HepG2 (cell line): ENCODE measurements at regions not wholly inside any gene's neighbourhood (a gene's known extent, or its start where the extent isn't known, plus 50 kb on each side); places are given as distances from the start of the nearest gene placed in this dataset.

Source experiments
- ATF1 ChIP-seq: IDR thresholded peaks from 2 replicates; pipeline ENCODE4 v1.6.1; 2016; ENCODE audit warnings: mild to moderate bottlenecking, control low read depth
- ETS1 ChIP-seq: sonication (generic); formaldehyde crosslinking; IDR thresholded peaks from 2 replicates; pipeline ENCODE4 v1.4.0; 2020; ENCODE audit warnings: missing genetic modification reagents
- HNF1A ChIP-seq, 2 experiments: sonication (generic) in 1 of 2; formaldehyde crosslinking in 1 of 2; IDR thresholded peaks; 2 replicates each; pipeline versions ENCODE4 v1.4.0 to v1.6.1; 2016 to 2020; ENCODE audit warnings: borderline replicate concordance in 1 of 2, low read depth in 1 of 2, mild to moderate bottlenecking in 1 of 2, missing genetic modification reagents in 1 of 2
- IRF2 ChIP-seq: IDR thresholded peaks from 2 replicates; pipeline ENCODE4 v1.6.1; 2018; ENCODE audit warnings: missing genetic modification reagents, missing compliant biosample characterization
- MTERF4 ChIP-seq: sonication (generic); formaldehyde crosslinking; IDR thresholded peaks from 2 replicates; pipeline ENCODE4 v1.8.0; 2023; ENCODE audit warnings: mild to moderate bottlenecking, missing genetic modification reagents
- NCOR1 ChIP-seq: fragments of 200-600 bp; sonication (generic); IDR thresholded peaks from 2 replicates; pipeline ENCODE4 v1.7.0; 2017; ENCODE audit warnings: antibody characterized with exemption, low read length, borderline replicate concordance
- POGK ChIP-seq: sonication (generic); formaldehyde crosslinking; conservative IDR thresholded peaks from 2 replicates; pipeline ENCODE4 v1.8.0; 2022; ENCODE audit warnings: mild to moderate bottlenecking, moderate library complexity, missing genetic modification reagents
- PRDM4 ChIP-seq: sonication (generic); formaldehyde crosslinking; IDR thresholded peaks from 2 replicates; pipeline ENCODE4 v1.9.0; 2021; ENCODE audit warnings: missing genetic modification reagents, borderline replicate concordance
- TEF ChIP-seq: sonication (generic); formaldehyde crosslinking; IDR thresholded peaks from 2 replicates; pipeline ENCODE4 v1.5.0; 2020; ENCODE audit warnings: missing genetic modification reagents
- ZNF20 ChIP-seq: sonication (generic); formaldehyde crosslinking; IDR thresholded peaks from 2 replicates; pipeline ENCODE4 v1.4.0; 2020; ENCODE audit warnings: mild to moderate bottlenecking, moderate library complexity, missing genetic modification reagents
- ZNF235 ChIP-seq: sonication (generic); formaldehyde crosslinking; IDR thresholded peaks from 2 replicates; pipeline ENCODE4 v1.8.1; 2023; ENCODE audit warnings: mild to moderate bottlenecking, missing genetic modification reagents, borderline replicate concordance
- ZNF333 ChIP-seq: sonication (generic); formaldehyde crosslinking; IDR thresholded peaks from 2 replicates; pipeline ENCODE4 v1.4.0; 2020; ENCODE audit warnings: mild to moderate bottlenecking, missing genetic modification reagents, borderline replicate concordance
- ZNF512 ChIP-seq: sonication (generic); formaldehyde crosslinking; IDR thresholded peaks from 2 replicates; pipeline ENCODE4 v1.4.0; 2020; ENCODE audit warnings: mild to moderate bottlenecking, missing genetic modification reagents
- ZNF678 ChIP-seq: sonication (generic); formaldehyde crosslinking; IDR thresholded peaks from 2 replicates; pipeline ENCODE4 v1.4.0; 2020; ENCODE audit warnings: mild to moderate bottlenecking, missing genetic modification reagents

- TF ChIP-seq ZNF333 (CRISPR knock-in tag) (no peak), MTERF4 (CRISPR knock-in tag) (peak; percentile 50; the same call in 1 of the 2 replicates), ZNF678 (CRISPR knock-in tag) (no peak), HNF1A (IDR thresholded peaks at IDR 0.05; ENCODE audit: low read depth) (no peak), HNF1A (CRISPR knock-in tag; IDR thresholded peaks at IDR 0.05; ENCODE audit: borderline replicate concordance) (peak; percentile 26; the same call in 1 of the 2 replicates), ZNF512 (CRISPR knock-in tag) (no peak), TEF (CRISPR knock-in tag) (no peak), NCOR1 (no peak; the same call in 1 of the 2 replicates), POGK (CRISPR knock-in tag) (0 out of 2 replicates have a peak, but pooled peaks have one; percentile 29), ATF1 (CRISPR knock-in tag) (no peak), ZNF235 (no peak), ETS1 (no peak), ZNF20 (CRISPR knock-in tag) (no peak), PRDM4 (CRISPR knock-in tag) (no peak), IRF2 (CRISPR knock-in tag) (peak; percentile 41; the same call in 1 of the 2 replicates)
Observed at GRCh38 chr20:50353289-50353961, 156.8 kb upstream of the PTPN1 start (continued).
